ENCODE measurements at regions not wholly inside any gene's neighbourhood (a gene's known extent, or its start where the extent isn't known, plus 50 kb on each side); places are given as distances from the start of the nearest gene placed in this dataset.

DNA sequence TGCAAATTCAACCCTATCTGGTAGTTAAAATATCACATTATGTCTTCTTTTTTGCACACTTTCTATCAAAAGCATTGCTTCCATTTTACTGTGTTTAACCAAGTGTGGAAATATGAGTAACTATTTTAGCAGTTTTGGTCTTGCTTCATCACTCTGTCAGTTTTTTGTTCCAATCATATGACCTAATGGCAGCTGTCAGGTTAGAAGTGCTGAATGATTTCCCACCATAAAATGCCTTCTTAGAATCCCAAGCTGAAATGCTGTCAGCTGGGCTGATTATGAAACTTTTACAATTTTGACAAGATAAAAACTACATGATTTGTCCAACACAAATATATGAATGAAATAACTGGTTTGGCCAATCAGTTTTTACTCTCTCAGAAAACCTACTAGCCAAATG is 1654.6 kb upstream of the RAG2 start:
- DNase-seq = no peak

GRCh38 chr11:38246451-38246850 is 1648.4 kb upstream of the RAG2 start:
- no peak for DNase-seq

GRCh38 chr11:38226684-38227083 is 1628.6 kb upstream of the RAG2 start:
- no peak for DNase-seq

GRCh38 chr11:38221295-38221694 is 1623.3 kb upstream of the RAG2 start:
- no peak for DNase-seq

- DNase-seq = no peak
Measured at GRCh38 chr11:38219636-38220035, 1621.6 kb upstream of the RAG2 start.

DNA sequence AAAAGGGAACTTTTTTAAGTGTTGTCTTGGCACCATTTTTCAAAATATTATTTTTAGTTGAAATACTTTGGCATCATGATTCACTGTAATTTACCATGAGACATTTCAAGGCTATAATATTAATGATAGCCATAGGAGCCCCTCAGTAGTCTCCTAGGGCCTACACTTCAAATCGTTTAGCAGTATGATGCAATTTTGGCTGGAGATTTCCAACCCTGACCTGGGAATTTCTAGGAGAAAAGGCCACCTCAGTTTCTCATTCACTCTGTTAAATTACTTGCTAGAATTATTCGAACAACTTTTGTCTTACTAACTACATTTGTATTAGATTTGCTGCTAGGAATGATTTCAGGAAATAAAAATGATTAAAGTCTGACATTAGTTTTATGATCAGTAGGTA is 1610.9 kb upstream of the RAG2 start:
- no peak for DNase-seq

DNA sequence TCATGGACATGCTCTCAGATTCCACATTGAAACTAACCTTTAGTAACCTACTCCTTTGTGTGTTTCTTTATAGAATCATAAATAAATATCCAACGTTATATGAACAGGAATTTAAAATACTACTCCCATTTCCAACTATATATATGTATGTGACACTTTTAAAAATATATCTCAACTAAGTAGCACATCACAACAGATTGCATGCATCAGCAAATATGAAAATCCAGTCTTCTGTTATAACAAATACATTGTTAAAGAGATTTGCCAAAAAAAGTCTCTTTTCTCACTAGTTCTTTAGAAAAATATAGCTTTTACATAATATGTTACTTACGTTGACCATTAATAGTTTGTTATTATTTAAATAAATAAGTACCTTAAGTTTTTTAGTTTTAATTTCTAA is 1608.6 kb upstream of the RAG2 start:
- DNase-seq = no peak

DNA sequence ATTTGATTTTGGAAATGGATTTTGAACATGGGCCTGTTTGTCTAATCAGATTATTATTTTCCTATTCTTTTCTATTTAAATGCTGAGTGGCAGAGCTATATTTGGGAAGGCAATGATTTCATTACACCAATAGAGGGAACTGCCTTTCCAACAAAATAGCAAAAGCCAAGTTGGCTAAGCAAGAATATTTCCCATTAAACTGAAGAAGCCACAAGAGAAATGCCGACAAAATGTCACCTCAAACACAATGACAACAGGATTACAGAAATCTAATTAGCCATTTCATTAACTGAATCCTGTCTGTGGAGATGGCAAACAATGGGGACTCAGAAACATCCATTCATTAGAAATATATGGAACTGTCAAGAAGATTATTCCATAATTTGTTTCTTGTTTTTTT is 1593.1 kb upstream of the RAG2 start:
- no peak for DNase-seq

DNA sequence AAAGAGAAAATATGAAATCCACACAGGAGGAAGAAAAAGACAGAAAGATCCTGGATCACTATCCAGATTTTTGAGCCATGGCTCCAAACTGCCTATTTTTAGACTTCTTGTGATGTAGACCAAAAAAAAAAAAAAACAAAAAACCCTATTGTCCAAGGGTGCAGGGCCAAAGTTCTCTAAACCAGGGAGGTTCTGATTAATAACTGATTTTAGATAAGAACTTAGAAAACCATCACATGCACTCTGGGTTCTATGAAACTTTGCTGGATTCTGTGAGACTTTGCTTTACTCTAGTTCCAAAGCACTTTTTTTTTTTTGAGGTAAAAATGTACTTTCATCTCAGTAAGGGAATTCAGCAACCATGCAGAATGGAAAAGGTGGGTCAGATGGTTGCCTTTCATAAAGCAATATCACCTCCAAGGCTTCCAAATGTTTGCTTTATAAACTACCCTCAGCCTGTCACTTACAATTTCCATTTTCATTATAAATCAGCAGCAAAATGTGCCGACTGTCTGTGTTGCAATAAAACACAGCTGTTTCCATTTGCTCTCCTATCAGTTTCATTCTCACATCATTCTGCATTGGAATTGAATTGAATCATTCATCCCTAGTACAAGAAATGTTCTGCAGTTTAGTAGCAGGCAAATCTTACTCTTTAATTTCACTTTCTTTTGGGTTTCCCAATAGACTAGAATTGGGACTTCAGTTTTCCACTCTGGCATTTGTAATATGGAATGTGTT is 1584.3 kb upstream of the RAG2 start:
- DNase-seq = no peak

DNA sequence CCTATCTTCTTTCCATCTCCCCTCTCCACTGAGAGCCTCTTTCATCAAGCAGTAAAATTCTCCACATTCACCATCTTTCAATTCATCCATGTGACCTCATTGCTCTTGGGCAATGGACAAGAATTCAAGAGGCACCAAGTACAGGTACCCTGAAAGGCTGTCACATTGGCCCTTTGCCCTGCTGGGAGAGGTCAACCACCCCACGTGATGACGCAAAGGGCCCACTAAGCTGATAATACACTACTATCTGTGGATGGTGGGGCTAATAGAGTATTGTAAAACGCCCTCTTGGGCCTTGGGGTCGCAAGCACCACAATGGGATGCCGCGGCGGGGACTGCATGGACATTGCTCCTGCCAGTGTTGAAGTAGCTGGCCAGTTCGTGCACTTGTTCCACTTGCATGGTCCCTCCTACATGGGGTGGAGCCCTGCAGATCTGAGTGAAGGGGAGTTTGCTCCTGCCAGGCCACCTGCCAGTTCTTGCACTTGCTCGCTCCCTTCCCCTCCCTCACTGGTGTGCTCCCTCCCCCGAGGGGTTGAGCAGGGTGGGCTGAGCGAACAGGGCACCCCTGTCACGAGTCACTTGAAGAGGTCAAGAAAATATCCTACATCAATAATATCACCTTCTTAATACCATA is 1578.8 kb upstream of the RAG2 start:
- no peak for DNase-seq

GRCh38 chr11:38173676-38174075 is 1575.6 kb upstream of the RAG2 start:
- DNase-seq = no peak

- DNase-seq = no peak
Measured at GRCh38 chr11:38169286-38169685, 1571.2 kb upstream of the RAG2 start.

- no peak for DNase-seq
Measured at GRCh38 chr11:38163526-38163925, 1565.5 kb upstream of the RAG2 start.

- no peak for DNase-seq
Measured at GRCh38 chr11:38160433-38160832, 1562.4 kb upstream of the RAG2 start.

GRCh38 chr11:38159038-38159437 is 1561.0 kb upstream of the RAG2 start:
- no peak for DNase-seq

- DNase-seq = no peak
Measured at GRCh38 chr11:38156495-38157146, 1558.6 kb upstream of the RAG2 start.

- DNase-seq = no peak
Measured at GRCh38 chr11:38155856-38156255, 1557.8 kb upstream of the RAG2 start.

DNA sequence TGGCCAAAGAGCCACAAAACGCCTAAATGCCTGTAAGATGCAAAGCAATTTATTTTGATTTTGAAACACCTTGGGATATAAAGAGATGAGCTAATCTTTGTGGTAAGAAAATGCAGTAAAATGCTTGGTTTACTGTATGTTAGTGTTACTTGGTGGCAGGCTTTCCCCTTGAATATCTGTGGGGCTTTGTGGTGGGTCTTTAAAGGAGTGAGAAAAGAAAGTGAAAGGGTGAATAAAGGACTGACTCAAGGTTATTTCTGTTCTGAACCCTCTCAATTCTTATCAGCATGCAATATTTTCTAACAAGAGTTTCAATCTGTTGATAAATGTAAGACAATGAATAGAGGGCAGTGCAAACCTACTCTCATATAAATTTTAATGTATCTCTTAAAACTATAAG is 1555.9 kb upstream of the RAG2 start:
- no peak for DNase-seq

DNA sequence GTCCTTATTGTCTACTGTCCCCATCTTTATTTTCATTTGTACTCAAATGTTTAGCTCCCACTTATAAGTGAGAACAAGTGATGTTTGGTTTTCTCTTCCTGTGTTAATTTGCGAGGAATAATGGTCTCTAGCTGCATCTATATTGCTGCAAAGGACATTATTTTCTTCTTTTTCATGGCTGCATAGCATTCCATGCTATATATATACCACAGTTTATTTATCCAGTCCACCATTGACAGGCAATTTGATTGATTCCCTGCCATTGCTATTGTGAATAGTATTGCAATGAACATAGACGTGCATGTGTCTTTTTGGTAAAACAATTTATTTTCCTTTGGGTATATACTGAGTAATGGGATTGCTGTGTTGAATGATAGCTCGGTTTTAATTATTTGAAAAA is 1545.8 kb upstream of the RAG2 start:
- no peak for DNase-seq

GRCh38 chr11:38138972-38139371 is 1540.9 kb upstream of the RAG2 start:
- no peak for DNase-seq

- no peak for DNase-seq
Measured at GRCh38 chr11:38136887-38137286, 1538.9 kb upstream of the RAG2 start.

- DNase-seq = no peak
Measured at GRCh38 chr11:38131535-38131934, 1533.5 kb upstream of the RAG2 start.

DNA sequence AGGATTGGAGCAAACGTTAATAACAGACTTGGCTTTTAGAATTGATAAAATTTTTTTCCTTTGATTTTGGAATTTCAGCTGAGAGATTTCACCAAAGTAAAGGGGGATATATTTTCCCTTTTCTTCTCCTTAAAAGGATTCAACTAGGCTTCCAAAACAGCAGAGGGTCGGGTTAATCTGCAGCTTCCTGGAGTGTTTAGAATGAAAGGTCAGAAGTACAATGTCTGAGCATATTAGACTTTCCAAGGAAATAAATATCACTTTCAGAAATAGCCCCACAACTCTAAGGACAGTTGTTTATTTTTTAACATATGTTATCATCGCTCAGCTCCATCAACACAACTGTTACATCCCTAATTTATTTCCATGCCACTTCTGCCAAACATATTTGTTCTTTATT is 1532.9 kb upstream of the RAG2 start:
- no peak for DNase-seq

- DNase-seq = no peak
Measured at GRCh38 chr11:38130514-38130913, 1532.5 kb upstream of the RAG2 start.

All from CD4-positive, alpha-beta T cell treated with Interleukin-17A for 1 hour (primary cell).